Caco-2 (cell line): ENCODE measurements at regions not wholly inside any gene's neighbourhood (a gene's known extent, or its start where the extent isn't known, plus 50 kb on each side); places are given as distances from the start of the nearest gene placed in this dataset.

Experiments used
- BruUV-seq: library from RNA; stranded (reverse); fragments of 400-500 nt; replicated peaks from 2 replicates; lab custom pipeline; 2021; lab: Mats Ljungman, UMichigan
- CTCF ChIA-PET: fragments of 300-600 bp; sonication (Branson Sonifier 250); formaldehyde crosslinking; loops from one replicate; lab custom pipeline; 2022; ENCODE audit warnings: antibody characterized with exemption; lab: Charles Lee
- POLR2A ChIA-PET: fragments of 300-600 bp; sonication (Branson Sonifier 250); formaldehyde crosslinking; loops from one replicate; lab custom pipeline; 2022; ENCODE audit warnings: antibody characterized with exemption; lab: Charles Lee
- DNase-seq, 2 experiments: peaks; one replicate each; pipeline versions ENCODE4 v3.0.0 to v3.0.0-alpha.2; 2020 to 2022
- H3K27me3 ChIP-seq: replicated peaks from 2 replicates; pipeline ENCODE4 v1.6.0; 2011; ENCODE audit warnings: low read length; ENCODE audit not compliant: control insufficient read depth, insufficient read depth
- H3K36me3 ChIP-seq: 2 replicates; pipeline ENCODE4 v1.5.1; 2011; ENCODE audit warnings: low read length; ENCODE audit not compliant: control insufficient read depth, insufficient read depth
- H3K4me1 ChIP-seq: fragments of 250-450 bp; sonication (Bioruptor Pico); 2 replicates; pipeline ENCODE4 v1.5.1; 2020; ENCODE audit warnings: mild to moderate bottlenecking
- H3K4me3 ChIP-seq: 2 replicates; pipeline ENCODE4 v1.5.1; 2011; ENCODE audit warnings: low read depth, mild to moderate bottlenecking, control low read depth, low read length
- H3K9me3 ChIP-seq: fragments of 250-450 bp; sonication (Bioruptor Pico); 2 replicates; pipeline ENCODE4 v1.5.1; 2020; ENCODE audit warnings: mild to moderate bottlenecking, moderate library complexity
- H3K27ac Mint-ChIP-seq: one replicate; pipeline ENCODE4 v1.8.0; 2022; ENCODE audit warnings: mixed read lengths; ENCODE audit not compliant: unreplicated experiment
- H3K27me3 Mint-ChIP-seq: one replicate; pipeline ENCODE4 v1.8.0; 2022; ENCODE audit warnings: mixed read lengths; ENCODE audit not compliant: insufficient read depth, unreplicated experiment
- H3K36me3 Mint-ChIP-seq: one replicate; pipeline ENCODE4 v1.8.0; 2022; ENCODE audit warnings: mild to moderate bottlenecking, mixed read lengths; ENCODE audit not compliant: insufficient read depth, unreplicated experiment
- H3K4me1 Mint-ChIP-seq: one replicate; pipeline ENCODE4 v1.8.0; 2022; ENCODE audit warnings: low read depth, mixed read lengths; ENCODE audit not compliant: unreplicated experiment
- H3K4me3 Mint-ChIP-seq: one replicate; pipeline ENCODE4 v1.8.0; 2022; ENCODE audit warnings: mild to moderate bottlenecking, moderate library complexity, mixed read lengths; ENCODE audit not compliant: unreplicated experiment
- H3K9me3 Mint-ChIP-seq: one replicate; pipeline ENCODE4 v1.8.0; 2022; ENCODE audit warnings: mixed read lengths; ENCODE audit not compliant: unreplicated experiment
- CTCF ChIP-seq, 2 experiments: fragments of 200-600 bp in 1 of 2; IDR thresholded peaks; 1 replicate in 1 of 2; 2 replicates in 1 of 2; pipeline versions ENCODE4 v1.5.1 to v1.8.0; 2011 to 2022; ENCODE audit warnings: antibody characterized with exemption in 1 of 2, control low read depth in 1 of 2, inconsistent platforms in 1 of 2, low read depth in 1 of 2, low read length in 1 of 2, mild to moderate bottlenecking in 1 of 2, moderate library complexity in 1 of 2; ENCODE audit not compliant: insufficient read depth in 1 of 2, severe bottlenecking in 1 of 2, unreplicated experiment in 1 of 2
- intact Hi-C: fragments of 100-400 bp; cut with micrococcal nuclease; formaldehyde crosslinking; loops from one replicate; pipeline ENCODE4 v1.10.0; 2022; ENCODE audit not compliant: unreplicated experiment

GRCh38 chr6:112745765-112746164 is 398.6 kb downstream of the RFPL4B start:
- BruUV-seq: no TSS peak

DNA sequence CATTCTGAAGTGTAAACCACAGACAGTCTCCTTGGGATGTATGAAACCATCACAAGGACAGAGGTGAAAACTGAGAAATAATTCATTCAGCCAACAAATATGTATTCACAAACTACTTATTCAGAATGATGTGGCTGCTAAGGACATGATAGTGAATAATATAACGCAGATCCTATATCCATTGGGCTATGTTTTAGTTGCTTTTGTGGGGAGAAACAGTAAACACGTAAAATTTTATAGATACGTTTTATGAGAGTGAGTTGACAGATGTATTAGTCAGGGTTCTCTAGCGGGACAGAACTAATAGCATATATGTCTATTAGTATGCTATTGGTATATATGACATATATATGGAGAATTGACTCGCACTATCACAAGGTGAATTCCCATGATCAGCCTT is 402.5 kb downstream of the RFPL4B start:
- H3K27me3 Mint-ChIP-seq: no peaks in the 10 kb centered on the region
- no peaks in the 10 kb centered on the region for H3K9me3 ChIP-seq
- no peak overlapping the region for H3K4me3 Mint-ChIP-seq
- CTCF ChIA-PET: no interaction called here
- no peaks in the 10 kb centered on the region for H3K4me1 Mint-ChIP-seq
- no peaks in the 10 kb centered on the region for H3K9me3 Mint-ChIP-seq
- H3K36me3 ChIP-seq: no peaks in the 10 kb centered on the region
- H3K36me3 Mint-ChIP-seq: no peaks in the 10 kb centered on the region
- no TSS peak for BruUV-seq
- no peaks in the 10 kb centered on the region for H3K27me3 ChIP-seq
- TF ChIP-seq CTCF (IDR thresholded peaks at IDR 0.05; ENCODE audit: insufficient read depth in 1 of 2, low read depth in 1 of 2, low read length in 1 of 2, severe bottlenecking in 1 of 2, unreplicated experiment in 1 of 2): no peak
- no peak overlapping the region for H3K4me3 ChIP-seq
- no peaks in the 10 kb centered on the region for H3K4me1 ChIP-seq
- POLR2A ChIA-PET: no interaction called here
- intact Hi-C loops: no loop called here
- H3K27ac Mint-ChIP-seq: no peak overlapping the region
- no peak for DNase-seq

More at GRCh38 chr6:112745765-112746164, 398.6 kb downstream of the RFPL4B start:
- Histone ChIP-seq H3K4me1 (no peaks in the 10 kb centered on the region), H3K27me3 (no peaks in the 10 kb centered on the region), H3K9me3 (no peaks in the 10 kb centered on the region; the same call in 1 of the 2 replicates), H3K4me3 (no peak overlapping the region), H3K36me3 (no peaks in the 10 kb centered on the region)
- Mint-ChIP-seq H3K9me3 (no peaks in the 10 kb centered on the region), H3K4me1 (no peaks in the 10 kb centered on the region), H3K36me3 (no peaks in the 10 kb centered on the region), H3K4me3 (no peak overlapping the region), H3K27ac (no peak overlapping the region), H3K27me3 (no peaks in the 10 kb centered on the region)
- DNase-seq: no peak
- no peak for TF ChIP-seq CTCF (IDR thresholded peaks at IDR 0.05; ENCODE audit: insufficient read depth in 1 of 2, low read depth in 1 of 2, low read length in 1 of 2, severe bottlenecking in 1 of 2, unreplicated experiment in 1 of 2)
- intact Hi-C loops: no loop called here
- POLR2A ChIA-PET: no interaction called here
- CTCF ChIA-PET: no interaction called here

DNA sequence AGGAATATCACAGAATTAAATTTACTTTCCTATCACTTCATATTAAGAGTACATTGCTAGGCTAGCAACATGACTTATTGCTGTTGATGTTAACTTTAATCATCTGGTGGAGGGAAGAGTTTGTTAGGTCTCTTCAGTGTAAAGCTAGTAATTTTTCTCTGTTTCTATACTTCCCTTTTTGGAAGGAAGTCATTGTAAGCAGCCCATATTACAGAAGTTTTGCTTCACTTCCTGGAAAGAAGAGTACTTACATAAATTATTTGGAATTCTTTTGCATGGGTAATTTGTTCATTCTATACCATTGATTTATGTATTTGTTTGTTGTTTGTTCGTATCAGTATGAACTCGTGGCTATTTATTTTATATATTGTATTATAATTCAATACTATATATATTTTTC is 405.2 kb downstream of the RFPL4B start:
- no peak for TF ChIP-seq CTCF (IDR thresholded peaks at IDR 0.05; ENCODE audit: insufficient read depth in 1 of 2, low read depth in 1 of 2, low read length in 1 of 2, severe bottlenecking in 1 of 2, unreplicated experiment in 1 of 2)
- H3K36me3 ChIP-seq: no peaks in the 10 kb centered on the region
- no peak for DNase-seq
- H3K27me3 ChIP-seq: no peaks in the 10 kb centered on the region
- Mint-ChIP-seq H3K9me3 (no peaks in the 10 kb centered on the region), H3K27me3 (no peaks in the 10 kb centered on the region), H3K4me3 (no peak overlapping the region), H3K27ac (no peak overlapping the region), H3K4me1 (no peaks in the 10 kb centered on the region), H3K36me3 (no peaks in the 10 kb centered on the region)
- ChIA-PET CTCF (no interaction called here), POLR2A (no interaction called here)
- no peak overlapping the region for H3K4me3 ChIP-seq
- H3K4me1 ChIP-seq: no peaks in the 10 kb centered on the region
- intact Hi-C loops: no loop called here
- BruUV-seq: no TSS peak
- no peaks in the 10 kb centered on the region for H3K9me3 ChIP-seq
